ENCODE measurements at regions not wholly inside any gene's neighbourhood (a gene's known extent, or its start where the extent isn't known, plus 50 kb on each side); places are given as distances from the start of the nearest gene placed in this dataset.

DNA sequence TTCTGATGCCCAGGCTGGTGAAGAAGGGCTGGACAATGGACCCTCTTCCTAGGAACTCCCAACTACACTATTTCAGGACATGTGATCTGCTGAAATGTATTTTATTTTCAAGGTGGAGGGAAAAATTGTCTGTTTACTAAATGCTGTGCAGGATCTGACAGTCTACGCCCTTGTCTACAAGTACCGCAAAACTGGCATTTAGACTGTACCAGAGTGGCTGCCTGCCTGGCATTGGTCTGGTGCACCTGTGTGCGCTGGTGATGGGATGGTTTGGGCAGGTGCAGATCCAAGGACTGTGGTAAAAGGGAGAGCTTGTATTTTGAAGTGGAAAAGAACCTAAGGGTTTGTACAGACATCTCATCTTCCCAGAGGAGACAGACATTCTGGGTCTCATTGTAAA, 79.7 kb downstream of the AIPL1 start:
- Histone ChIP-seq H3K27me3 (ENCODE audit: control insufficient read depth, insufficient read depth, low read length) (no peaks in the 10 kb centered on the region), H3K36me3 (ENCODE audit: control insufficient read depth, insufficient read depth, low read length) (no peaks in the 10 kb centered on the region), H3K4me3 (ENCODE audit: low read depth, low read length) (no peak overlapping the region)
- no peak for DNase-seq (ENCODE audit: low read depth)
- TF ChIP-seq, protein P1, sequence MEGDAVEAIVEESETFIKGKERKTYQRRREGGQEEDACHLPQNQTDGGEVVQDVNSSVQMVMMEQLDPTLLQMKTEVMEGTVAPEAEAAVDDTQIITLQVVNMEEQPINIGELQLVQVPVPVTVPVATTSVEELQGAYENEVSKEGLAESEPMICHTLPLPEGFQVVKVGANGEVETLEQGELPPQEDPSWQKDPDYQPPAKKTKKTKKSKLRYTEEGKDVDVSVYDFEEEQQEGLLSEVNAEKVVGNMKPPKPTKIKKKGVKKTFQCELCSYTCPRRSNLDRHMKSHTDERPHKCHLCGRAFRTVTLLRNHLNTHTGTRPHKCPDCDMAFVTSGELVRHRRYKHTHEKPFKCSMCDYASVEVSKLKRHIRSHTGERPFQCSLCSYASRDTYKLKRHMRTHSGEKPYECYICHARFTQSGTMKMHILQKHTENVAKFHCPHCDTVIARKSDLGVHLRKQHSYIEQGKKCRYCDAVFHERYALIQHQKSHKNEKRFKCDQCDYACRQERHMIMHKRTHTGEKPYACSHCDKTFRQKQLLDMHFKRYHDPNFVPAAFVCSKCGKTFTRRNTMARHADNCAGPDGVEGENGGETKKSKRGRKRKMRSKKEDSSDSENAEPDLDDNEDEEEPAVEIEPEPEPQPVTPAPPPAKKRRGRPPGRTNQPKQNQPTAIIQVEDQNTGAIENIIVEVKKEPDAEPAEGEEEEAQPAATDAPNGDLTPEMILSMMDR (IDR thresholded peaks at IDR 0.05; ENCODE audit: insufficient read depth, low read length, poor library complexity, severe bottlenecking) = no peak

DNA sequence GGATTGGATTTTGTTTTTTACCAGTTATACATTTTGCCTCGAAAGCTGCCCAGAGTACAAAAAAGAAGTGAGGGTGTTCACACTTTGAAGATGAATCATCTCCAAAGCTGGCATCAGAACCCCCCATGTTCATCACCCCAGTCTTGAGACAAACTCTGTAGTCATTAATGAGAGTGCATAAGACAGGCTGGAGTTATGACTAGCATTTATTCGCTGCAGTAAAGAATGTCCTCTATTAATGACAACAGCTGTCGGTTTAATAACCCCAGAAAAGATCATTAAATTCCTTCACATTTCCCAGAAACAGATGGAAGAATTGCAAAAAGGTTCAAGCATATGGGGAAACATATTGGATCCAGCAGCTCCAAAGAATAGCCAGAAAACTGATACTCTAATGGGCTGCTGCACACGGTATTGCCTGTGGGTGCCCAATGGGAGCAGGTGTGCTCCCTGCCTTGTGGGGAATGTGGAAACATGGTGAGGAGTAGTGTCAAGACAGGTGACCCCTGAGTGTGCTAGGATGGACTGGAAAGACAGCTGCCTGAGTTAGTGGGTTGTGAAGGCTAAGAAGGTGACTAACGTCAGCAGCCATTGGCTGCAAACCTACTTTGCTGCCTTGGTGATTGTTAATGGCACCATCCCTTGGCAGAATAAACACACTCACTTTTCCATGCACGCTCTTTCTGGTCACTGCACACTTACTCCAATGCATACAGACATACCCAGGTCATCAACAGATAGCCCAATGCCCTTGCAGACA, 81.9 kb downstream of the AIPL1 start:
- Histone ChIP-seq H3K27me3 (ENCODE audit: control insufficient read depth, insufficient read depth, low read length) (peaks cover under 1% of the 10 kb centered on the region), H3K36me3 (ENCODE audit: control insufficient read depth, insufficient read depth, low read length) (no peaks in the 10 kb centered on the region), H3K4me3 (ENCODE audit: low read depth, low read length) (no peak overlapping the region)
- DNase-seq (ENCODE audit: low read depth) = no peak
- TF ChIP-seq, protein P1 (IDR thresholded peaks at IDR 0.05; ENCODE audit: insufficient read depth, low read length, poor library complexity, severe bottlenecking) = no peak

DNA sequence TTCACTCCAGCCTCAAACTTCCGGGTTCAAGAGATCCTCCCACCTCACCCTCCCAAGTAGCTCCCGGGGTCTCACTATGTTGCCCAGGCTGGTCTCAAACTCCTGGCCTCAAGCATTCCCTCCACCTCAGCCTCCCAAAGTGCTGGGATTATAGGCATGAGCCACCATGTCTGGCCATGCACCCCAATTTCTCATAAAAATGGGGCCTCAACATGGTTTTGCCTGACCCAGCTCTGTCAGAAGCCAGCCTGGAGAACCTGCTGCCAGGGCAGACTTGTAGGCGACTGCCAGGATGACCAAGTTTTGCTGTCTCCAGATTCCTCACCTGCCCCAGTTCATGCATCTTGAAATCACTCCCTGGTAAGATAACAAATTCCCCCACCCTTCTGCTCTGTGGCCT, 82.9 kb downstream of the AIPL1 start:
- H3K36me3 ChIP-seq (ENCODE audit: control insufficient read depth, insufficient read depth, low read length) = no peaks in the 10 kb centered on the region
- TF ChIP-seq, protein P1 (IDR thresholded peaks at IDR 0.05; ENCODE audit: insufficient read depth, low read length, poor library complexity, severe bottlenecking) = no peak
- peaks cover 6% of the 10 kb centered on the region for H3K27me3 ChIP-seq (ENCODE audit: control insufficient read depth, insufficient read depth, low read length)
- H3K4me3 ChIP-seq (ENCODE audit: low read depth, low read length) = no peak overlapping the region
- no peak for DNase-seq (ENCODE audit: low read depth)

DNA sequence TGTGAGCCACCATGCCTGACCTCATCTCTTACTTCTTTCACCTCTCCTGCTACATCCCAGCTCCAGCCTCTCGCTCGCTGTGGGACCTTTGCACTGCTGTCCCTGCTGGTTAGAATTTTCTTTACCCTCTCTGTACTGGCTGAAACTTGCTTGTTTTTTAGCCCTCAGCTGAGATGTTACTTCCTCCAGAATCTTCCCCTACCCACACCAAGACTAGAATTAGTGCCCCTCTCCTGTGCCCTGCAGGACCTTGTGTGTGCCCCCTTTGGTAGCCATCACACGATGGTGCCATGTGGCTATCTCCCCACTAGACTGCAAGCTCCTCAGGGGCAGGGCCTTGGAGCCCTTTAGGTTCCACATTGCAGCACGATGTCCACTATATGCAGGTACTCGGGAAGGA, 84.1 kb downstream of the AIPL1 start:
- Histone ChIP-seq H3K27me3 (ENCODE audit: control insufficient read depth, insufficient read depth, low read length) (peaks cover 7% of the 10 kb centered on the region), H3K36me3 (ENCODE audit: control insufficient read depth, insufficient read depth, low read length) (no peaks in the 10 kb centered on the region), H3K4me3 (ENCODE audit: low read depth, low read length) (no peak overlapping the region)
- no peak for DNase-seq (ENCODE audit: low read depth)
- TF ChIP-seq, protein P1 (IDR thresholded peaks at IDR 0.05; ENCODE audit: insufficient read depth, low read length, poor library complexity, severe bottlenecking) = no peak

DNA sequence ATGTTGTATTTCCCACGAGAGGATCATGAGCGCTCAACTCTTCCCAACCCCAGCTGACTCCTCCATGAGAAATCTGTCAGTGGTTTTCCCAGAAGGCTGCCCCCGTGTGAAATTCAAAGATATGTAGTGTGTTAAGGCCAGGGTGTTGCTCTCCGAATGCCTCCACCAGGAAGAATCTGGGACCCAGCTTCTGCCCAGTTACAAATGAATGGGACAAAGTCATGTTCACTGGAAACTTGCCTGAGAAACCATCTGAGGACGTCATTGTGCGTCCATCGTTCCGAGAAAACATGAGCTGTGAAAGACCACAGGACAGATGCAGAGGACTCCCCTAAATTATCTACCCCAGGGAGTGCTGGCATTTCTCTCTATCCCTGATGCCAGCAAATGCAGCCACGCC, 86.0 kb downstream of the AIPL1 start:
- H3K4me3 ChIP-seq (ENCODE audit: low read depth, low read length) = no peak overlapping the region
- no peak for DNase-seq (ENCODE audit: low read depth)
- H3K27me3 ChIP-seq (ENCODE audit: control insufficient read depth, insufficient read depth, low read length) = peaks cover 7% of the 10 kb centered on the region
- no peaks in the 10 kb centered on the region for H3K36me3 ChIP-seq (ENCODE audit: control insufficient read depth, insufficient read depth, low read length)
- TF ChIP-seq, protein P1 (IDR thresholded peaks at IDR 0.05; ENCODE audit: insufficient read depth, low read length, poor library complexity, severe bottlenecking) = no peak

DNA sequence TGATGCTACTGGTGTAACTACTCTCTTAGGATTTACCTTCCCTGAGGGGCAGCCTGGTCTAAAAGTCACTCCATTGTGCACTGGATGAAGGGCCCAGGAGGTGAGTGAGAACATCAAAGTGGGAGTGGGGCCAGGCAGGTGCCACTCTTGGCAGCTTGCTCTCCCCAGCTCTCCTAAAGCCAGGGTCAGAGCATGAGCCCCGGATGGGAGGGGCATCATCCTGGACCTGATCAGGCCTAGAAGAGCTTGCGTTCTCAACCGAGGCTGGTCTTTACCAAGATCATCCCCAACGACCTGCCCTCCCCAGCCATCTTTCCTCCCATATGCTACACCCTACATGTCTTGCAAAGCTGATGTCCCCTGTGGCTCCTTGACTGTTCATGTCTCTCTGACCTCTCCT, 87.1 kb downstream of the AIPL1 start:
- DNase-seq (ENCODE audit: low read depth) = no peak
- peaks cover 7% of the 10 kb centered on the region for H3K27me3 ChIP-seq (ENCODE audit: control insufficient read depth, insufficient read depth, low read length)
- no peaks in the 10 kb centered on the region for H3K36me3 ChIP-seq (ENCODE audit: control insufficient read depth, insufficient read depth, low read length)
- TF ChIP-seq, protein P1 (IDR thresholded peaks at IDR 0.05; ENCODE audit: insufficient read depth, low read length, poor library complexity, severe bottlenecking) = no peak
- no peak overlapping the region for H3K4me3 ChIP-seq (ENCODE audit: low read depth, low read length)
